Thyroid gland (tissue), 4 donors: ENCODE measurements at regions not wholly inside any gene's neighbourhood (a gene's known extent, or its start where the extent isn't known, plus 50 kb on each side); places are given as distances from the start of the nearest gene placed in this dataset.

Source experiments
- DNase-seq, 2 donors: peaks; one replicate each; pipeline ENCODE4 v3.0.0-alpha.2; 2019
- H3K27ac ChIP-seq, 3 donors: fragments of 200-600 bp; sonication (generic); 1 replicate in 2 of 3; 2 replicates in 1 of 3; pipeline ENCODE4 v1.5.1; 2016 to 2019; ENCODE audit warnings: mild to moderate bottlenecking in 1 of 3, moderate library complexity in 1 of 3
- H3K27me3 ChIP-seq: fragments of 200-600 bp; sonication (generic); one replicate; pipeline ENCODE4 v1.5.1; 2019
- H3K36me3 ChIP-seq, 2 donors: fragments of 200-600 bp; sonication (generic); one replicate each; pipeline ENCODE4 v1.5.1; 2016 to 2019
- H3K4me1 ChIP-seq, 2 donors: fragments of 200-600 bp; sonication (generic); one replicate each; pipeline ENCODE4 v1.5.1; 2017 to 2019
- H3K4me3 ChIP-seq, 3 donors: fragments of 200-600 bp; sonication (generic); replicated peaks in 1 of 3; 1 replicate in 2 of 3; 2 replicates in 1 of 3; pipeline ENCODE4 v1.5.1; 2016; ENCODE audit warnings: mild to moderate bottlenecking in 1 of 3
- H3K9me3 ChIP-seq: fragments of 200-600 bp; sonication (generic); one replicate; pipeline ENCODE4 v1.5.1; 2017
- POLR2A ChIP-seq, 2 donors: fragments of 450-650 bp; IDR thresholded peaks; one replicate each; pipeline ENCODE4 v1.6.1; 2017; ENCODE audit warnings: antibody characterized with exemption in 2 of 2, mild to moderate bottlenecking in 2 of 2, moderate library complexity in 1 of 2
- WGBS, 2 donors: methylation state at CpG; one replicate each; pipeline ENCODE4 v1.1.5; 2017; 5-methylcytosine and 5-hydroxymethylcytosine counted together
- intact Hi-C: fragments of 100-400 bp; cut with DNase I; formaldehyde crosslinking; loops from one replicate; pipeline ENCODE4 v1.15.1; 2023
- TF ChIP-seq, protein P1 (sequence below), 6 experiments: fragments of 200-600 bp in 3 of 6; fragments of 450-650 bp in 3 of 6; sonication (generic) in 3 of 6; IDR thresholded peaks; one replicate each; pipeline ENCODE4 v1.5.1; 2016 to 2019; ENCODE audit warnings: antibody characterized with exemption in 6 of 6, mild to moderate bottlenecking in 2 of 6, inconsistent platforms in 1 of 6, moderate library complexity in 1 of 6

DNA sequence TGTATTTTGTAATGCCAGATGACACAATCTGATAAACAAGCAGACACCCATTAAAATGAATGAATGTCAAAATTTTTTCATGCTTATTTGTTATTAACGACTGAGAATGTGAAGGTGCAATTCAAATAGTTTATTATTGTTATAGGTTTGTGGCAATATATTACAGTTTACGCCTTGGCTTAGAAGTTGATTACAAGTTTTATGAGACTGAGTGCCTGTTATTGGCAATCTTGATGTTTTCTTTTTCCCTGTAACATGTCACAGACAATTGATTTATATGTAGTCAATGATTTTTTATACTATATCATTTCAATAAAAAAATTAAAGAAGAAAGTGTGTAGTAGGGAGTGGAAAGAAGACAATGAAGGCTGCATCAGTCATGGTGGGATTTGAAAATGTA is 144.1 kb upstream of the EEF1E1 start:
- no peaks in the 10 kb centered on the region for H3K9me3 ChIP-seq
- 83 to 94% methylated on average over 2 of the region's 2 CpGs for WGBS, 2 donors
- no peaks in the 10 kb centered on the region for H3K36me3 ChIP-seq
- DNase-seq, result no peak
- TF ChIP-seq, protein P1, sequence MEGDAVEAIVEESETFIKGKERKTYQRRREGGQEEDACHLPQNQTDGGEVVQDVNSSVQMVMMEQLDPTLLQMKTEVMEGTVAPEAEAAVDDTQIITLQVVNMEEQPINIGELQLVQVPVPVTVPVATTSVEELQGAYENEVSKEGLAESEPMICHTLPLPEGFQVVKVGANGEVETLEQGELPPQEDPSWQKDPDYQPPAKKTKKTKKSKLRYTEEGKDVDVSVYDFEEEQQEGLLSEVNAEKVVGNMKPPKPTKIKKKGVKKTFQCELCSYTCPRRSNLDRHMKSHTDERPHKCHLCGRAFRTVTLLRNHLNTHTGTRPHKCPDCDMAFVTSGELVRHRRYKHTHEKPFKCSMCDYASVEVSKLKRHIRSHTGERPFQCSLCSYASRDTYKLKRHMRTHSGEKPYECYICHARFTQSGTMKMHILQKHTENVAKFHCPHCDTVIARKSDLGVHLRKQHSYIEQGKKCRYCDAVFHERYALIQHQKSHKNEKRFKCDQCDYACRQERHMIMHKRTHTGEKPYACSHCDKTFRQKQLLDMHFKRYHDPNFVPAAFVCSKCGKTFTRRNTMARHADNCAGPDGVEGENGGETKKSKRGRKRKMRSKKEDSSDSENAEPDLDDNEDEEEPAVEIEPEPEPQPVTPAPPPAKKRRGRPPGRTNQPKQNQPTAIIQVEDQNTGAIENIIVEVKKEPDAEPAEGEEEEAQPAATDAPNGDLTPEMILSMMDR (IDR thresholded peaks at IDR 0.05), result no peak
- no peak for TF ChIP-seq POLR2A (IDR thresholded peaks at IDR 0.05)
- H3K4me1 ChIP-seq, result no peaks in the 10 kb centered on the region
- H3K27ac ChIP-seq, result no peak overlapping the region
- no peak overlapping the region for H3K4me3 ChIP-seq
- no peaks in the 10 kb centered on the region for H3K27me3 ChIP-seq
- intact Hi-C loops, result no loop called here

DNA sequence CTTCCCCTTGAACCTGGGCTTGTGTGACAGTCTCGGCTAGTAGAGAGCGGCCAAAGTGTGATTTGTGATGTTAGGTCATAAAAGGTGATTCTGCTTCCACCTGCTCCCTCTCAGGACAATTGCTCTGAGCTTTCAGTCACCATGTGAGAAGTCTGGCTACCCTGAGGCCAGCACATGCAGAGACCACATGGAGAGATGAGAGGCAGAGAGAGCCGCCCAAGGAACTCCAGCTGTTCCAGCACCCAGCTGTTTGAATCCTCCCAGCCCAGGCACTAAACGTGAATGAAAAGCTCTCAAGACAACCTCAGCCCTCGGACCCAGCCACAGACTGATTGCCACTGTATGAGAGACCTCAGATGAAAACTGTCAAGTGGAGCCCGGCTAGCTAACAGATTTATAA is 143.4 kb upstream of the EEF1E1 start:
- no peak for DNase-seq
- Histone ChIP-seq H3K4me1 (no peaks in the 10 kb centered on the region), H3K4me3 (no peak overlapping the region), H3K9me3 (no peaks in the 10 kb centered on the region), H3K36me3 (no peaks in the 10 kb centered on the region), H3K27me3 (no peaks in the 10 kb centered on the region), H3K27ac (no peak overlapping the region)
- TF ChIP-seq POLR2A (IDR thresholded peaks at IDR 0.05), result no peak
- TF ChIP-seq, protein P1 (IDR thresholded peaks at IDR 0.05), result no peak
- 26 to 32% methylated on average over 6 of the region's 6 CpGs for WGBS, 2 donors
- intact Hi-C loops, result no loop called here

DNA sequence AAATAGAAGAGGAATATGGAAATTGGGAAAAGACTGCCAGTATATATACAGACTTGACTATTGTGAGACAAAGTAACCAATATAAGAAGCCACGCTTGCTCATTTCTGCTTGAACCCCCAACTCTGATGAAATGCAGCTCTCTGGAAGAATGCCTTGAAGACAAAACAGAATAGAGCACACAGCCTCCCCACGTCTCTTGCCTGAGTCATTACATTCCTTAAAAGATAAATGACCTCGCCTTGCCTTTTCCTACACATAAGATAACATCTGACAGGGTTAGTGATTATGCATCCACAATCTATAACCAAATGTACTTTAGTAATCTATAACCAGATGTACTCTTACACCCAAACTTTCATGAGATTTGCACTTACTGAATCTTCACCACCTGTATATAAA is 141.1 kb upstream of the EEF1E1 start:
- H3K4me1 ChIP-seq, result no peaks in the 10 kb centered on the region
- intact Hi-C loops, result no loop called here
- H3K27ac ChIP-seq, result no peak overlapping the region
- TF ChIP-seq POLR2A (IDR thresholded peaks at IDR 0.05), result no peak
- TF ChIP-seq, protein P1 (IDR thresholded peaks at IDR 0.05), result no peak
- 72 to 82% methylated on average over 3 of the region's 3 CpGs for WGBS, 2 donors
- no peaks in the 10 kb centered on the region for H3K27me3 ChIP-seq
- H3K4me3 ChIP-seq, result no peak overlapping the region
- no peaks in the 10 kb centered on the region for H3K36me3 ChIP-seq
- DNase-seq, result no peak
- no peaks in the 10 kb centered on the region for H3K9me3 ChIP-seq

DNA sequence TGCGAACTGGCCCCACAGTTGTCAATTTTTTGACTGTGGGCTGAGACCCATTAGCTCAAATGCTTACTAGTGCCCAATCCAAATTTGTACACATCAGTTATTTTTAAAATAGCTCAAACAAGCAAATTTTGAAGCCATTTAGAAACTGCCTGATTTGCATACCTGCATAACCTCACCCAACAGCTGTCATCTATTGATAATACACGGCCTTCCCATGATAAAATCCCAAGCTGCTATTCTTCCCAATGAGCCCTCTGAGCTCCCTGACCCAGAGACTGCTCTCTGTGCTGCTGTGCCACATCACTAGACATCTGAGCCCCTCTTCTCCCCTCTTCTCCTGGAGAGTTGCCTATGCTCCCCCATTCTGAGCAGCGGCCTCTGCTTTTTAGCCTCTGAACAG is 140.5 kb upstream of the EEF1E1 start:
- DNase-seq, result no peak
- Histone ChIP-seq H3K4me3 (no peak overlapping the region), H3K4me1 (no peaks in the 10 kb centered on the region), H3K27ac (no peak overlapping the region), H3K27me3 (no peaks in the 10 kb centered on the region), H3K9me3 (no peaks in the 10 kb centered on the region), H3K36me3 (no peaks in the 10 kb centered on the region)
- TF ChIP-seq POLR2A (IDR thresholded peaks at IDR 0.05), result no peak
- TF ChIP-seq, protein P1 (IDR thresholded peaks at IDR 0.05), result no peak
- intact Hi-C loops, result no loop called here
- 79 to 80% methylated on average over 3 of the region's 3 CpGs for WGBS, 2 donors

DNA sequence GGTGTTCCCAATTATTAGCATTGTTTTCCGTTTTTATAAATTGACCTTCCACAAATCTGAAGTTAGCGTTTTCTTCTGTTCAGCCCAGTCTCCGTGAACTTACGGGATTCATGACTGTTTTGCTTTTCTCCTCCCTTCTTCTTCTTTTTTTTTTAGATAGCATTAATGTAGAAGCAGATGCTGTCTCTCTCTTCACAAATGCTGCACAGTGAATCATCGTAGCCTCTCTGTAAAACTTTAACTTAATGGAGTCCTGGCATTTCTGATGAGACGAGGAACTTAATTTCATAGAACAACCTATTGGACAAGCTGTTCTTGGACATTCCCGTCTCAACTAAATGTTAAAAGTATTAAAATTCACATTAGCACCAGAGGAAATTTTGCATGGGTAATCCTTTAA is 138.0 kb upstream of the EEF1E1 start:
- no peaks in the 10 kb centered on the region for H3K4me1 ChIP-seq
- H3K36me3 ChIP-seq, result no peaks in the 10 kb centered on the region
- WGBS, 2 donors, result 88 to 91% methylated on average over 7 of the region's 7 CpGs
- no peak for DNase-seq
- H3K27me3 ChIP-seq, result no peaks in the 10 kb centered on the region
- no peak for TF ChIP-seq POLR2A (IDR thresholded peaks at IDR 0.05)
- TF ChIP-seq, protein P1 (IDR thresholded peaks at IDR 0.05), result no peak
- H3K9me3 ChIP-seq, result no peaks in the 10 kb centered on the region
- H3K27ac ChIP-seq, result no peak overlapping the region
- no peak overlapping the region for H3K4me3 ChIP-seq
- intact Hi-C loops, result no loop called here
